MM.1S (cell line): ENCODE measurements at regions not wholly inside any gene's neighbourhood (a gene's known extent, or its start where the extent isn't known, plus 50 kb on each side); places are given as distances from the start of the nearest gene placed in this dataset.

Source experiments
- DNase-seq: peaks from one replicate; pipeline ENCODE4 v3.0.0-alpha.2; 2015
- H2AFZ ChIP-seq: fragments of 300-600 bp; sonication (generic); 2 replicates; pipeline ENCODE4 v1.6.0; 2016; ENCODE audit warnings: antibody characterized with exemption, low read length
- H3F3A ChIP-seq: fragments of 300-600 bp; sonication (generic); 2 replicates; pipeline ENCODE4 v1.6.1; 2016; ENCODE audit warnings: mild to moderate bottlenecking, antibody characterized with exemption, low read length, moderate library complexity, mixed read lengths; ENCODE audit not compliant: insufficient read depth
- H3K27ac ChIP-seq: fragments of 300-600 bp; sonication (generic); 2 replicates; pipeline ENCODE4 v1.5.1; 2016; ENCODE audit warnings: mild to moderate bottlenecking, low read length
- H3K27me3 ChIP-seq: fragments of 300-600 bp; sonication (generic); replicated peaks from 2 replicates; pipeline ENCODE4 v1.6.0; 2016; ENCODE audit warnings: low read length; ENCODE audit not compliant: insufficient read depth
- H3K36me3 ChIP-seq: fragments of 300-600 bp; sonication (generic); replicated peaks from 2 replicates; pipeline ENCODE4 v1.6.1; 2016; ENCODE audit warnings: mild to moderate bottlenecking, low read length, mixed read lengths; ENCODE audit not compliant: insufficient read depth
- H3K4me1 ChIP-seq: fragments of 300-600 bp; sonication (generic); 2 replicates; pipeline ENCODE4 v1.6.1; 2016; ENCODE audit warnings: low read length, mixed read lengths
- H3K4me2 ChIP-seq: fragments of 300-600 bp; sonication (generic); 2 replicates; pipeline ENCODE4 v1.6.0; 2016; ENCODE audit warnings: low read depth, low read length
- H3K4me3 ChIP-seq: fragments of 300-600 bp; sonication (generic); 2 replicates; pipeline ENCODE4 v1.5.1; 2016; ENCODE audit warnings: low read length, mixed read lengths
- H3K79me2 ChIP-seq: fragments of 300-600 bp; sonication (generic); 2 replicates; pipeline ENCODE4 v1.6.1; 2016; ENCODE audit warnings: mixed run types, low read length, mixed read lengths
- H3K9ac ChIP-seq: fragments of 300-600 bp; sonication (generic); 2 replicates; pipeline ENCODE4 v1.6.1; 2016; ENCODE audit warnings: low read length, mixed read lengths
- H3K9me2 ChIP-seq: fragments of 300-600 bp; sonication (generic); replicated peaks from 2 replicates; pipeline ENCODE4 v1.6.1; 2016; ENCODE audit warnings: mild to moderate bottlenecking, low read length, mixed read lengths; ENCODE audit not compliant: insufficient read depth
- H3K9me3 ChIP-seq: fragments of 300-600 bp; sonication (generic); replicated peaks from 2 replicates; pipeline ENCODE4 v1.6.1; 2016; ENCODE audit warnings: mild to moderate bottlenecking, low read length, mixed read lengths; ENCODE audit not compliant: insufficient read depth
- H4K20me1 ChIP-seq: fragments of 300-600 bp; sonication (generic); 2 replicates; pipeline ENCODE4 v1.6.1; 2016; ENCODE audit warnings: mild to moderate bottlenecking, low read length, moderate library complexity, mixed read lengths; ENCODE audit not compliant: insufficient read depth
- CTCF ChIP-seq: fragments of 300-600 bp; sonication (generic); IDR thresholded peaks from 2 replicates; pipeline ENCODE4 v1.5.1; 2016; ENCODE audit warnings: antibody characterized with exemption, low read length, mixed read lengths
- EZH2 ChIP-seq: fragments of 300-600 bp; sonication (generic); optimal IDR thresholded peaks from 2 replicates; pipeline ENCODE3; 2017; ENCODE audit warnings: low read depth, mild to moderate bottlenecking, antibody characterized with exemption, low read length, mixed read lengths
- EZH2phosphoT487 ChIP-seq: fragments of 300-600 bp; sonication (generic); IDR thresholded peaks from 2 replicates; pipeline ENCODE4 v1.6.1; 2018; ENCODE audit warnings: antibody characterized with exemption, low read length

- DNase-seq, result no peak
- Histone ChIP-seq H2AFZ (no peak overlapping the region), H3K4me1 (peaks cover 11% of the 10 kb centered on the region; the same call in 1 of the 2 replicates), H3F3A (no peaks in the 10 kb centered on the region), H3K79me2 (no peaks in the 10 kb centered on the region), H4K20me1 (no peaks in the 10 kb centered on the region), H3K9ac (no peak overlapping the region), H3K27me3 (no peaks in the 10 kb centered on the region), H3K4me3 (no peak overlapping the region), H3K9me2 (no peaks in the 10 kb centered on the region), H3K9me3 (no peaks in the 10 kb centered on the region), H3K4me2 (no peak overlapping the region), H3K27ac (no peak overlapping the region), H3K36me3 (no peaks in the 10 kb centered on the region)
- TF ChIP-seq CTCF, result no peak
- TF ChIP-seq EZH2, result no peak
- TF ChIP-seq EZH2phosphoT487, result no peak
Observed at GRCh38 chr7:145959981-145960380, 156.6 kb upstream of the CNTNAP2 start.

DNA sequence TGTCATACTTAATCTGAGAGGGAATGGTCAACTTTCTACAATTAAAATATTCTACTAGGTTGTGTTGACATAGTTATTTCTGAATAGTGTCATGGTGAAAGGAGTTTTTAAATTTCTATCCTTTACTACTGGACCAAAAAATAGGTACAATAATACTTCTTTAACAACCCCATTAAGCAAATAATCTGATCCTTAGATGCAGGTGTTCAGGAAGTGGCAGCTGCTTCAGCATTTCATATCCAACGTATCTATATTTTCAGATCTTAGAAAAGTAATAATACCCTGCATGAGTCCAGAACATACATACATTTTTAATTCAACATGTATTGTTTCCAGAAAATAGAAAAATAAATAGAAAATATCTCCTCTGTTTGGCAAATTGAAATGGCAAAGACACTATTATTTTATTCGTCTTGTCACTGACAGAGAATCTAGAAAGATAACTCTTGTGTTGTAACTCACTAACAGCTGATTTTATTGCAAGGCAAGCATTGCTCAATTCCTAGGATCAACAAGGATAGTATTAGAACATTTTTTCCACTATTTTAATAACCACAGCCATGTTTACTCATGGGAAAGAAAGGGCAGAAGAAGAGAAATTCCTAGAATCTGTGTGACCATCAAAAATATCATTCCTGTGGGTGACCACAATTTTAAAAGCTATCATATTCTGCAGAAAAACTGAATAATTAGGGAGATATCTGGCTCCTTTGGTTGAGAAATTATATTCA, 159.3 kb upstream of the CNTNAP2 start:
- no peaks in the 10 kb centered on the region for H4K20me1 ChIP-seq
- no peak overlapping the region for H2AFZ ChIP-seq
- no peaks in the 10 kb centered on the region for H3F3A ChIP-seq
- H3K27ac ChIP-seq, result no peak overlapping the region
- H3K36me3 ChIP-seq, result no peaks in the 10 kb centered on the region
- no peak overlapping the region for H3K4me3 ChIP-seq
- H3K79me2 ChIP-seq, result no peaks in the 10 kb centered on the region
- no peak overlapping the region for H3K9ac ChIP-seq
- H3K9me2 ChIP-seq, result no peaks in the 10 kb centered on the region
- no peak for TF ChIP-seq EZH2
- TF ChIP-seq CTCF, result no peak
- TF ChIP-seq EZH2phosphoT487, result no peak
- peaks cover 11% of the 10 kb centered on the region; the same call in 1 of the 2 replicates for H3K4me1 ChIP-seq
- H3K9me3 ChIP-seq, result no peaks in the 10 kb centered on the region
- peak overlapping the region; percentile 14; the same call in 1 of the 2 replicates for H3K4me2 ChIP-seq
- peak; percentile 52 for DNase-seq
- H3K27me3 ChIP-seq, result no peaks in the 10 kb centered on the region

GRCh38 chr7:145951566-145951965, 165.0 kb upstream of the CNTNAP2 start:
- Histone ChIP-seq H3K27ac (no peak overlapping the region), H4K20me1 (no peaks in the 10 kb centered on the region), H3K27me3 (no peaks in the 10 kb centered on the region), H3K4me1 (peaks cover 2% of the 10 kb centered on the region; the same call in 1 of the 2 replicates), H3K9ac (no peak overlapping the region), H3F3A (no peaks in the 10 kb centered on the region), H3K9me2 (no peaks in the 10 kb centered on the region), H2AFZ (no peak overlapping the region), H3K4me2 (no peak overlapping the region), H3K4me3 (no peak overlapping the region), H3K79me2 (no peaks in the 10 kb centered on the region), H3K36me3 (no peaks in the 10 kb centered on the region), H3K9me3 (no peaks in the 10 kb centered on the region)
- no peak for DNase-seq
- TF ChIP-seq CTCF (no peak), EZH2phosphoT487 (no peak), EZH2 (no peak)
